HG03039 (cell line): ENCODE measurements at regions not wholly inside any gene's neighbourhood (a gene's known extent, or its start where the extent isn't known, plus 50 kb on each side); places are given as distances from the start of the nearest gene placed in this dataset.
"Not testable (repeated sequence)": the region's sequence is repeated elsewhere in the genome, so short reads cannot be mapped to it uniquely, and the experiment has no call there.

Source experiments
- ATAC-seq: cut with Tn5 transposase; IDR thresholded peaks from one replicate; pipeline ENCODE4 v1.9.1; 2021; ENCODE audit warnings: mild to moderate bottlenecking, moderate library complexity; ENCODE audit not compliant: unreplicated experiment

DNA sequence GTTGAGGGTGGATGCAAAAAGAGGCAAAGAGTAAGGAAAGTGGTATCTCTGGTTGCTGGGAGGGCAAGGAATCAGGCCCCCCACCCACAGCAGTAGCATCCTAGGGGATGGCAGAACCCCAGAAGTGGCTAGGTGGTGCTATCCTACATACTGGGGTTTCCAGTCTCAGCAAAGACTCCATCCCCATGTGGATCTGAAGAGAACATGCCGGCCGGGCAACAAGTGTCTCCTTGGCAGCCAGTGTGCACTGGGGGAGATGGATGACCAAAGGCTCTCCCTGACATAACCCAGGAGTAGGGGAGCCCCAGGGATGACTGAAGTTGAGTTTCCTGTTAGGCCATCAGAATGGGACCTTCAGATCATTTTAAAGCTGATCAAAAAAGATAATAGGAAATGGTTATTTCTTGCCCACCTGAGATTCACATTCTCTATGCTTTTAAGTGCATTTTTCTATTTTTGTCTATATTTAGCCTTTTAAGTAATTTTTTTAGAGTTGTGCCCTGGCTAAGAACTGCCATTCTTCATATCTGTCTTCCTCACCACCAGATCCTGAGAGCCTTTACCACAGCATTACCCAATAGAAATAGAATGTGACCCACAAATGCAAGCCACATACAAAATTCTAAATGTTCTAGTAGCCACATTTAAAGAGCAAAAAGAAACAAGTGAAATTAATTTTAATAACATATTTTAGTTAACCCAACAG, 78.7 kb upstream of the SMIM23 start:
- ATAC-seq, result no peak

DNA sequence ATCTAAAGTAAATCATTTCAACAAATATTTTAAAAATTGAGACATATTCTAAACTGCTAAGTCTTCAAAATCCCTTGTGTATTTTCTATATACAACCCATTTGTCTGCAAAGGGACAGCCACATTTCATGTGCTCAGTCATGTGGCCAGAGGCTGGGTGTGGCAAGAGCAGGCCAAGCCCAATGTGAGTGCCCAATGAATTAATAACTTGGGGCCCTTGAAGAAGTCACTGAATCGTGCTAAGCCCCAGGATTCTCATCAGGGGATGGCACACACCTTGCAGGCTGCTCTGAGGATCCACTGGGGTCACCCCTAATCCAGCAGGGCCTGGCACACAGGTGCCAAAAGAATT, 78.2 kb upstream of the SMIM23 start:
- ATAC-seq, result no peak

DNA sequence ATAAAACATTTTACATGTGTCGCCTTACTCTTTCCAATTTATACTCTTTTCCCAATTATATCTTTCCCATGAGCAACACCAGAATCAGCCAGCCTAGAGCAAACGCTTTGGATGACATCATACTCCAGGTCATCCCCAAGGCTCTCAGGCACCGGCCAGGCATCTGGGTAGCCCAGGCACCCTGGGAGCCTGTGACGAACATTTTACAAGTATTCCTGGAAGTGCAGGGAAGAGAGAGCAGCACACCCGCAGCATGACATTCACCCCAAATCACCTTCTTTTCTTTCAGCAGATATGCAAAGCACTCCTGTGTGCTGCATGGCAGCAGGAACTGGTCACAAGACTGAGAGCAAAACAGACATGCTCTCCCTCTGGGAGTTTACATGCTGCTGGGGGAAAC, 75.7 kb upstream of the SMIM23 start:
- ATAC-seq, result no peak

DNA sequence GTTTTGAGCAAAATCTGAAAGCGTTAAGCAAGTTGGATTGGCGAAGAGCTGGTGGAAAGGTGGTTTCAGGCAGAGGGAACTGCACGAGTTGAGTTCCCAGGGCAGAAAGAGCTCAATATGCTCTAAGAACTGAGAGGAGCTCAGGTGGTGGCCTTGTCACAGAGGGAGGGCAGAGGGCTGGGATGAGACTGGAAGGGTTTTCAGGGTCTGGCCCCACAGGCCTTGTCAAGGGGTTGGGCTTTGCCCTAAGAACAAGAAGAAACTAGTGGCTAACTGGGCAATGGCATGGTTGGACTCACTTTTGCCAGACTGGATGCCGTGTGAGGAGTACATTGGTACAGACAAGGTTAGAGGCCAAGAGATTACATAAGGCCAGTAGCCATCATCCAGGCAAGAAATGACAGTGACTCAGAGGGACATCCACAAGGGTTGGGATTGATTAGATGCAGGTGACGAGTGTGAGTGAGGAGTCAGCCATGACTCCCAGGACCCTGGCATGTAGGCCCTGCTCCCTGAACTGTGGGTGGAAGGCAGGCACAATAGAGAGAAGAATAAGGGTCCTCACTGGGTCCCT, 75.1 kb upstream of the SMIM23 start:
- no peak for ATAC-seq

DNA sequence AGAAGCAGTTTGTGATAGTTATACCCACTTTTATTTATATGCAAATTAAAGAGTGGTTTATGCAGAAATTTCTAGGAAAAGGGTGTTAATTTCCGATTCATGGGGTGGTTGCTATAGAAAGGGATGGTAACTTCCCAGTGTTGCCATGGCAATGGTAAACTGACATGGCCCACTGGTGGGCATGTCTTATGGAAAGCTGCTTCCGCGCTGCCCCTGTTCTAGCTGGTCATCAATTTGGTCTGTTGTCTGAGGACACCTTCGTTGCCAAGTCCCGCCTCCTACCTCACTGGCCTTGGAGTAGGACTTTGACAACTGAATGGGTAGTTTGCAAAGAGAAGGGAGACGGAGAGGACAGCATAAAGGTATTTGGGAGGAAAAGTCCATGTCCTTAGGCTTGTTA, 74.0 kb upstream of the SMIM23 start:
- ATAC-seq, result no peak

DNA sequence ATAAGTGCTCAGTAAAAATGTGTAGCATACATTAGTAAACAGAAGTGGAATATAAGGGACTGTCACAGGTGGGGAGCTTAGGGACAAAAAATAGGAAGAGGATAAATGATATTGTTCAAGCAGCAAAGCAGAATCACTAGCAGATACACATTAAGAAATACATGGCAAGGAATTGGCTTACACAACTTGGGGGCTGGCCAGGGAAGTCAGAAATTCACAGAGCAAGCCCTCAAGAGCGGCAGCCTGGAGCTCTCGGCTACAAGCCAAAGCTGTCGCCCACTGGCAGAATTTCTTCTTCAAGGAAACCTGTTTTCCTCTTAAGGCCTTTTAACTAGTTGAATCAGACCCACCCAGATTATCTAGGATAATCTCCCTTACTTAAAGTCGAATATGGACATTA, 73.0 kb upstream of the SMIM23 start:
- no peak for ATAC-seq

DNA sequence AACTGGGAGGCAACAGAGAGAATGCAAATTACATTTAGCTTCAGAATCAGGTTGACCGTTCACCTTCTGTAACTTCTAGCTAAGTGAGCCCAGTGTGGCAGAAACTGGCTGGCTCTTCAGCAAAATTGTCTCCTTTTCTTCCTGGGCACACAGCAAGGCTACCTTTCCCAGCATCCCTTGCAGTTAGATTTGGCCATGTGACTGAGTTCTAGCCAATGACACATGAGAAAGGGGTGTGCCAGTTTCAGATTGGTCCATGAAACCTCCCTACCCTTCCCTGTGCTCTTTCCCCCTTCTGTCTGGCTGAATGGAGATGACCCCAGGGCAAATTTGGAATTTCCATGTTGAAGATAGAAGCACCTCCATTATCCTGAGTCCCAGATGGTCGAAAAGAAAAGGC, 72.5 kb upstream of the SMIM23 start:
- no peak for ATAC-seq

DNA sequence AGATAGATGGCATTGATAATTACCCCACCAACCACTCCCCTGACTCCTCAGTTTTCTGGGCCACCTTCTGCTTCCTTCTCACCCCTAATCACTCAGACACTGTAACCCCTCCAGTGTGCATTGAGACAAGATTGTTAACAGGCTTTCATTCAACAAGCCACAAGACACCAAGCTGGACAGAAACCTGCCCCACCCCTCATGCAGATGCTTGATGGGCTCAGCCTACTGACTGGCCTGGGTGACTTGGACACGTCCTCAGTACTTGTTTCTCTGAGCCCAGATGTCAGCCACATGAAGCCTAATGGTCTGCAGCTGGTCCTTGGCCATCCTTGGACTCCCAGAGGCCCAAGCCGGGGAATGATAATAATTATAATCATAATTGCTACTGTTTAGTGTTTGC, 71.4 kb upstream of the SMIM23 start:
- ATAC-seq, result no peak

DNA sequence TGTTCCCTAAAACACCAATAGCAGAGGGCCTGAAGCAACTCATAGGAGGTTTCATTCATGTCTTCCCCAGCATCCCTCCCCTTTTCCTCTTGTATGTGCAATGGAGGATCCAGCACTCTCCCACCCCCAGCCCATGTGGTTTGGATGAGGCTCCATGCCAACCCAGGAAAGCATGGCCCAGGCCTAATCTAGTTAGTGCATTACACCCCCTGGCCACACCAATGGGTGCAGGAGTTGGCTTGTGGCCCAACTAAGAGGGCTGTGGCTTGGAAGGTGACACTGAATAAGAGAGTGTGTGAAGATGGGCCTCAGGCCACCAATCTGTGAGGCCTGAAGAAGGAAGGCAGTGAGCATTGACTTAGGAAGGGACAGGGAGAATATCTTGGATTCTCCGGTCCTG, 70.8 kb upstream of the SMIM23 start:
- no peak for ATAC-seq

DNA sequence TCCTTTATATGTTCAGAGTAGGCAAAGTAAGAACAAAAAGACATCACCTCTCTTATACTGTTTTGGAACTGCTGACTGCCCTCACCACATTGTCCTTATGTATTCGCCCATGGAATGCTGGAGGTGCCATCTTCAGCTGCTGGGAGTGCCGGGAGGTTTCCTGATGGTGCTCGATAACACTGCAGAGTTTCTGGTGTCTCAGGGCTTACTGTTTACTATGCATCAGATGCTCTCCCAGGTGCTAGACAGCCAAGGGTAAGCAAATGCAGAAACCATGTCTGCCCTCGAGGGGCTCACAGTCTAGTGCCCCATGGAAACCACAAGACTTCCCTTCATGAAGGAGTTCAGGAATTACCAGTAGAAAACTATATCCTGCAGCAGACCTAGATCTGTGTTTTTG, 70.1 kb upstream of the SMIM23 start:
- ATAC-seq, result no peak

DNA sequence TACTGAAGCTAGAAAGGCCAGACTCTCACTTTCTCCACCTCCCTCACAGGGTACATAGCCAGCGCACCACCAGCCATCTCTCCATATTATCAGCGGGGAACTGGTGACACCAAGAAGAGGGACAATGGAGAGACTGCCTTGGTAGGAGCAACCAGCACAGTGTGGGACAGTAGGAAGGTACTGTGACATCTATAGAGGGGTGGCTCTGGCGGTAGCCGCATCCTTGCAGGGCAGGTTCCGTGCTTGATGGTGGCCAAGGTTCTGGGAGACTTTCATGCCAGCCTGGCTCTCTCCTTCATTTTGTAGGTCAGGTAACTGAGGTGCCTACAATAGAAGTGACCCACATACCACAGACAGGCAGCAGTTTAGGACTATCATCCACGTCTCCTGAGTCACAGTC, 65.5 kb upstream of the SMIM23 start:
- no peak for ATAC-seq

DNA sequence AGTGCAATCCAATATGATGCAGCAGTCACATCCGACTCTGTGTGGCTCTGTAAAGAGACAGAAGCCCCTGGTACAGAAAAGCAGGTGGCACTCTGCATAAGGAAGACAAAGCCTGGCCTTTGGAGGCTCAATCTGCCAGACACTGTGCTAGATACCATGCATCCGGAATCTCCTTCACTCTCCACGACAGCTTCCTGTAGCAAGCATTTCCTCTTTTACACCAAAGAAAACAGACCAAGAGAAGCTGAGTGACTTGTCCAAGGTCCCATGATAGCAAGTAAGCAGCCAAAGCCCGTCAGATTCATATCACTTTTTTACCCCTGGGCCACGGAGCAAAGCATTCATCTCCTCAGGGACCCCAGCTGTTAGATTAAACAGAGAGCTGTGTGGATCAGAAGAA, 64.2 kb upstream of the SMIM23 start:
- ATAC-seq, result no peak

DNA sequence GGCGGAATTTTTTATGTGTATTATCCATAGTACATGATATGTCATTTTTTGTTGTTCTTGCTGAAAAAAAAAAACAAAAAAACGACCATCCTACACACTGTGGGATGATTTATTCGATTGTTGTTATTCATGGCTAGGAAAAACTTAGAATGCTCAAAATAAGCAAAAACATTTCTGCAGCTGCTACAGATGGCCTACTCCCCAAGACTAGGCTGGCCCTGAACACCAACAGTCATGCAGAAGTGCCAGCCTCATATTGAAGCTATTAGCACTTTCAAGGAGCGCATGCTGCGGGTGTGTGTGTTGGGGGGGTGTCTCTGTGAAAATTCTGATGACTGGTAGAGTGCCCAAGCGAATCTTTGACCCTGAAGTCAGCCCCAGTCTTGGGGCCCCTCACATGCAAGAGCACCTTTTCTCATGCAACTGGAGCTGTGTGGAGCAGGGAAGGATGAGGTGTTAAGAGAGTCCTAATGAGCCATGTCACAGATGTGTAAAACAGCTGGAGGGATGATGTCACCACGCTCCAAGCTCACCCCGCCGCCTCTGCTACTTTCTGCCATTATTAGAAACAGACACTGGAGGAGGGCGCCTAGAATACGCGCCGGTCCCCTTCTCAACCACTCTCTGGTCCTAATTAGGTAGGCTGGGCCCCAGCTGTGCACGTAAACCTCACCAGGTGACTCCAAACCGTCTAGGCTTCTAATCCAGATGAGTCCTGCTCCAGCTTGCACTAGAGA, 61.0 kb upstream of the SMIM23 start:
- ATAC-seq, result no peak

DNA sequence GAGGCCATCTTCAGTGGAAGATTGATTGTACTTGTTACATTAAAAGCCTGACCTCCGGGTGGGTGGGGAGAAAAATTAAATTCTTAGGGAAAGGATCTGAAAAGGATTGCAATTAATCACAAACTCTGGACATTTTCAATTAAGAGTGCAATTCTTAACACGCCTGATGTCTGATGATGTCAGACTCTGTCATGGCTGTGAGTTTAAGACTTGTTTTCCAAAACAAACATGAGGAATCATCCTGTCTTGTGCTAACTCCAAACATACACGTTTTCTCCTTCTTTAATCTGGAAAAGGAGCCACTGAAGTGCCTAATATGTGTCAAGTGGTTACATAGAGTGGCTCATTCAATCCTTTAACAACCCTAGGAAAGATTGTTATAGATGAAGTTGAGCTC, 60.4 kb upstream of the SMIM23 start:
- no peak for ATAC-seq

DNA sequence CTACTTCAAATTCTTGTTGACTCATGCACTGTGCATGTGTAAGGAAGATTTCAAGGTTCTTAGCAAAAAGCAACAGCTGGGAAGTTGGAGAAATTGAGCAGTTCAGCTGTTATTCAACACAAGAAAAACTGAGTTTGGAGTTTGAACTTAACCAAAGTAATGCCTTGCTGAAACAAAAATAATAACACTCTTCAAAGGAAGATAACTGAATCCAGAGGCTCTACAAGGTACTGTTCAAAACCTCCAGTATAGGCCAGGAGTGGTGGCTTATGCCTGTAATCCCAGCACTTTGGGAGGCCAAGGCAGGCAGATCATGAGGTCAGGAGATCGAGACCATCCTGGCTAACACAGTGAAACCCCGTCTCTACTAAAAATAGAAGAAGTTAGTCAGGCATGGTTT, 58.8 kb upstream of the SMIM23 start:
- not testable (repeated sequence) for ATAC-seq

DNA sequence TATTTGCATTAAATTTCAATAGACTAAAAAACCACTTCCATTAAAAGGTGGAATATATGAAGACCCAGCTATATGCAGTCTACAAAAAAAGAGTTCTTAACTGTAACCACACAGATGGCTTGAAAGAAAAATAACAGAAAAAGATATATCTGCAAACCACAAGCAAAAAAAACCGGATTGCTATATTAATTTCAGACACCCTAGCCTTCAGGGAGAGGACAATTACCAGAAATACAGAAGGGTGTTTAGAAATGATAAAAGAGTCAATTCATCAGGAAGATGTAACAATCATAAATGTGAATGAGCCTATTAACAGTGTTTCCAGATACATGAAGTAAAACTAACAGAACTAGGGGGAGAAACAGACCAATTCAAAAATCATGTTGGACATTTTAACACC, 56.9 kb upstream of the SMIM23 start:
- ATAC-seq, result no peak
